Cardiac septum (tissue), 1 donor: ENCODE measurements at regions not wholly inside any gene's neighbourhood (a gene's known extent, or its start where the extent isn't known, plus 50 kb on each side); places are given as distances from the start of the nearest gene placed in this dataset.
"Not testable (repeated sequence)": the region's sequence is repeated elsewhere in the genome, so short reads cannot be mapped to it uniquely, and the experiment has no call there.

Experiments used
- DNase-seq: peaks from one replicate; pipeline ENCODE4 v3.0.0-alpha.2; 2020; ENCODE audit warnings: low spot score
- intact Hi-C: fragments of 100-400 bp; cut with DNase I; formaldehyde crosslinking; loops from one replicate; pipeline ENCODE4 v1.14.0; 2022
- donor health status: DM: no; HTN: no; CAD: no.

DNA sequence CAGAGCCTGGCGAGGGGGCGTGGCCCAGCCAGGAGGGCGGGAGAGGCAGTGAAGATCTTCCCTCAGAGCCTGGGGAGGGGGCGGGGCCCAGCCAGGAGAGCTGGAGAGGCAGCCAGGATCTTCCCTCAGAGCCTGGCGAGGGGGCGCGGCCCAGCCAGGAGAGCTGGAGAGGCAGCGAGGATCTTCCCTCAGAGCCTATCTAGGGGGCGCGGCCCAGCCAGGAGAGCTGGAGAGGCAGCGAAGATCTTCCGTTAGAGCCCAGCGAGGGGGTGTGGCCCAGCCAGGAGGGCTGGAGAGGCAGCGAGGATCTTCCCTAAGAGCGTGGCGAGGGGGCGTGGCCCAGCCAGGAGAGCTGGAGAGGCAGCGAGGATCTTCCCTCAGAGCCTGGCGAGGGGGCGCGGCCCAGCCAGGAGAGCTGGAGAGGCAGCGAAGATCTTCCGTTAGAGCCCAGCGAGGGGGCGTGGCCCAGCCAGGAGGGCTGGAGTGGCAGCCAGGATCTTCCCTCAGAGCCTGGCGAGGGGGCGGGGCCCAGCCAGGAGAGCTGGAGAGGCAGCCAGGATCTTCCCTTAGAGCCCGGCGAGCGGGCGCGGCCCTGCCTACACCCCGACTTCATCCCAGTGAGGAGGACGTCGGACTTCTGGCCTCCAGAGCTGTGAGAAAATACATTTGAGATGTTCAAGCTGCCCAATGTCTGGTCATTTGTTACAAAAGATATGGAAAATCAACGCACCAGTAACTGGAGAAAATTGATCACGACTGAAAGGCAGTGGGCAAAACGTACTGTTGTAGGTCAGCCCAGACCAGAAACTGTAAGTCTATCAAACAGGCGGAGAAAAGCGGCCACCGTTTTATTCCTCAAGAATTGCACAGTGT is 63.4 kb upstream of the TMEM18 start:
- intact Hi-C loops = loop anchor here (2.0 kb wide), 1 partner anchor 62 kb away; no protein-coding TSS in a partner anchor
- DNase-seq = peak; percentile 83

DNA sequence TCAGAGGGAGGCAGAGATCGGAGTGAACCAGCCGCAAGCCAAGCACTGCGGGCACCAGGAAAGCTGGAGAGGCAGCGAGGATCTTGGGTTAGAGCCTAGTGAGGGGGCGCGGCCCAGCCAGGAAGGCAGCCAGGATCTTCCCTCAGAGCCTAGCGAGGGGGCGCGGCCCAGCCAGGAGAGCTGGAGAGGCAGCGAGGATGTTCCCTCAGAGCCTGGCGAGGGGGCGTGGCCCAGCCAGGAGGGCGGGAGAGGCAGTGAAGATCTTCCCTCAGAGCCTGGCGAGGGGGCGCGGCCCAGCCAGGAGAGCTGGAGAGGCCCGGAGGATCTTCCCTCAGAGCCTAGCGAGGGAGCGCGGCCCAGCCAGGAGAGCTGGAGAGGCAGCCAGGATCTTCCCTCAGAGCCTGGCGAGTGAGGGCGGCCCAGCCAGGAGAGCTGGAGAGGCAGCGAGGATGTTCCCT is 62.7 kb upstream of the TMEM18 start:
- DNase-seq = not testable (repeated sequence)
- intact Hi-C loops = loop anchor here (2.0 kb wide), 1 partner anchor 61 kb away; no protein-coding TSS in a partner anchor

DNA sequence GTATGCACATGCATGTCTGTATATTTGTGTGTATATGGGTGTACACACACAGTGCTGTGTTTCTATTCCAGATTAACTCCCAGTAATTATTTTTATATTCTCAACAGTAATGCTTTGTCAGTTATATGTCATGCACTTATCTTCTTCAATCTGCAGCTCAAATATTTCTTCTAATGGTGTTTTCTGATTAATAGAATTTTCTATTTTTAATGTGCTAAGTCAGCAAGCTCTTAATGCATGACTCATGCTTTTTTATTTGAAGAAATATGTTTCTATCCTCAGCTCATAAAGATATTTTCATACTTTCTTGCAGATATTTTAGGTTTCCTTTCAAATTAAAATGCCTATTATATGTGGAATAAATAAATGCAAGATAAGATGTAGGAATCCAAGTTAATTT is 59.7 kb upstream of the TMEM18 start:
- intact Hi-C loops = no loop called here
- no peak for DNase-seq

DNA sequence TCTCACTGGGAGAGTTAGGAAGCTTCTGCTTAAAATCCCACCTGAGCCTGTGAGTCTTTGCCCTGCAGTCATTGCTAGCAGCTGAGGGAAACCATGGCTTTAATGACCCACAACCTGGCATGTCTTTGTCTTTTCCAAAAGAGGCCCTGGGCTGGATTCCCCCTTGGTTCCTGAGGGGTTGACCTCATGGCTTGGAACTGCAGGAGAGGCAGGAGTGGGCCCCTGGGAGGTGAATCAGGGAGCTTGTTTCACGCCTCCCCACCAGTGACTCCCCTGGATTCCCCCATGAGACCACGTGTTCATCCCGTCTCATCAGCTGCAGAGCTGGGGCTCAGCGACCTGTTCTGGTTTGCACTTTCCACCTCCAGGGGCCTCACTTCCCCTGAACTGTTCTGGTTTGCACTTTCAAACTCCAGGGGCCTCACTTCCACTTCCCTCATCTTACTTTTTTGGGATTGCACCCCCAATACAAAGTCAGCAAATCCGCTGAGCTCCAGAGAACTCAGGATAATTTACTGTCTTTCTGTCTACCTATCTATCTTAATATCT is 58.5 kb upstream of the TMEM18 start:
- intact Hi-C loops = no loop called here
- no peak for DNase-seq

DNA sequence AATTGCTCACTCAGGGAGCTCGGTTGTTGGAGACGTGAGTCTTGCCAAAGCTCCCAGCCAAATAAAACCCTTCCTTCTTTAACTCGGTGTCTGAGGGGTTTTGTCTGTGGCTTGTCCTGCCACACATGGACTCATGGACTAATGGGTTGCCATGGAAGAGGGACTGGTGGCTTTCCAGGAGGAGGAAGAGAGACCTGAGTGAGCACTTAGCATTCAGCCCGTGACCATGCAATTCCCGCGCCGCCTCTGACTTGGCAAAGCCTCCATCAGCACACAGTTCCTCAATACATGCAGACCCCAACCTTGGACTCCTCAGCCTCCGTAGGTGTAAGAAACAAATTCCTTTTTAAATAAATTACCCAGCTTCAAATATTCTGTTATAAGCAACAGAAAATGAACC is 57.3 kb upstream of the TMEM18 start:
- intact Hi-C loops = no loop called here

DNA sequence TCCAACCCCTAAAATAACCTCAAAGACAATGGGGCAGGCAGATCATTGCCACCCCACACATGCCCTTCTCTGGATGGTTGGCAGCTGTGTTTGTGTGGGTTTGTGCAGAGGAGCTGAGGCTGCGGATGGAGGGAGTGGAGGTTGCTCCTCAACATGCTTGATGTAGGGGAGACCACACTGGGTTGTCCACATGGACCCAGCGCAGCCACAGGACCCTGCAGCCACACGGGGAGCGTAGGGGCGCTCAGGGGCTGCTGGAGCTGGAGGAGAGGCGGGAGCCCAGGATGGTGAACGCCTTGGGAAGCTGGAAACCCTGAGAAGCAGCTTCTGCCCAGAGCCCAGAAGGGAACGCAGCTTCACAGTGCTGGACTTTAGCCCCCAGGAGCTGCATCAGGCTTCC is 56.3 kb upstream of the TMEM18 start:
- intact Hi-C loops = no loop called here
- DNase-seq = no peak

More for the DNA sequence above, 57.3 kb upstream of the TMEM18 start:
- no peak for DNase-seq

DNA sequence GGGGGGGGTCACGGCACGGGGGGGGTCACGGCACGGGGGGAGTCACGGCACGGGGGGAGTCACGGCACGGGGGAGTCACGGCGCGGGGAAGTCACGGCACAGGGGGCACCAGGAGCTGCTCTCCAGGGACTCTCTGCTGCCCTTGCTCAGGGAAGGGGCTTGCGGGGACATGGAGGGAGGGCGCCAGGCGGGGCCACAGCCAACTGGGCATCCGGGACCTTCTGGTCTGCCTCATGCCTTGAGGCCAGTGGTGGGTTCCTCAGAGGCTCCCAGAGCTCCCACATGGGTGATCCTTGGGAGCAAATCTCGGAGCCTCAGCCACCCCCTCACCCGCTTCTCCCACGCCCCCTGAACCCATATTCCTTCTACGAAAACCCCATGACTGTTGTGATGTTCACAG is 55.8 kb upstream of the TMEM18 start:
- no peak for DNase-seq
- intact Hi-C loops = no loop called here

DNA sequence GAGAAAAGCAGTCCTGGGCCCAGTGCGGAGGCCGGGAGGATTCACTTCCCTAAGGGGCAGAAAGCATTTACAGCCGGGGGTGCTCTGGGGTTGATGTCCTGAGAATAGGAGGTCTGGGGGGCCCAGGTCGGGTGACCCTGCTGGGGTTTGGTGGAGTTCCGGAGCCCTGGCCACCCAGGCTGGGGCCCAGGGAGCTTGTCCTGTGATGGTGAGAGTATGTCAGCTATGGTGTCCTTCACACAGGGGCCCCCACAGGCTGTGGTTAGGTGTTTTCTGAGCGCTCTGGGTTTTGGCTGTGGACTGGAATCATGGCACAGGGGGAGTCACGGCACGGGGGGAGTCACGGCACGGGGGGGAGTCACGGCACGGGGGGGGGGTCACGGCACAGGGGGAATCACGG is 54.5 kb upstream of the TMEM18 start:
- intact Hi-C loops = no loop called here

DNA sequence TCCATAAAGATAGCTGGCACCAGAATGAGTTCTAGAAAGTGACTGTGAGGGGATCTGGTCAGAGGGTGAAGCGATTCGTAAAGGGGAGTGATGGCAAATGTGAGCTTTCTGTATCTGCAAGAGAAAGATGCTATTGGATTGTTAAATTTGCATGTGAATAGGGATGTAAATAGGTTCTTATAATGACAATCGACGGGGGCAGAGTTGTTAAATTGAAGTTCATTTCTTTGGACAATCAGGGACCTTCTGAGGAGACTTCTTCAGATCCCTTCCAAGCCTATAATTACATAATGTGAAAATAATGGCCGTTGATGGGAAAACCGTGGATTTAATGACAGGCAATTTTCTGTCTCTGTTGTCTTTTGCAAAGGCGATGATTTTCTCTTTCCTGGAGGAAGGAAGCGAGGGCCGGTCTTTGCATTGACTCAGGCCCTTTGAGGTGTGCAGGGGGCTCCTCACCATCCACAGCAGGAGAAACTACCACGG is 52.2 kb upstream of the TMEM18 start:
- intact Hi-C loops = no loop called here
- DNase-seq = no peak

More for the DNA sequence above, 54.5 kb upstream of the TMEM18 start:
- DNase-seq = no peak

DNA sequence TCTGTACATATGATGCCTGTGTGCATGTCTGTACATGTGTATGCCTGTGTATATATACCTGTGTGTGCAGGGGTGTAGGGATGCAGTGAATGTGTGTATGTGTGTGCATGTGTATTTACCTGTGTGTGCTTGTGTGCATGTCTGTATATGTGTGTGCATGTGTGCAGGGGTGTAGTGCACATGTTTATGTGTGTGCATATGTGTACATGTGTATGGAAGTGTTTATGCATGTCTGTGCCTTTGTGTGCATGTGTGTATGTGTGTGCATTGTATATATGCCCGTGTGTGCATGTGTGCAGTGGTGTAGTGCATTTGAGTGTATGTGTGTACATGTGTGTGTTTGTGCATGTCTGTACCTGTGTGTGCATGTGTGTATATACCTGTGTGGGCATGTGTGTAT is 51.0 kb upstream of the TMEM18 start:
- intact Hi-C loops = no loop called here

DNA sequence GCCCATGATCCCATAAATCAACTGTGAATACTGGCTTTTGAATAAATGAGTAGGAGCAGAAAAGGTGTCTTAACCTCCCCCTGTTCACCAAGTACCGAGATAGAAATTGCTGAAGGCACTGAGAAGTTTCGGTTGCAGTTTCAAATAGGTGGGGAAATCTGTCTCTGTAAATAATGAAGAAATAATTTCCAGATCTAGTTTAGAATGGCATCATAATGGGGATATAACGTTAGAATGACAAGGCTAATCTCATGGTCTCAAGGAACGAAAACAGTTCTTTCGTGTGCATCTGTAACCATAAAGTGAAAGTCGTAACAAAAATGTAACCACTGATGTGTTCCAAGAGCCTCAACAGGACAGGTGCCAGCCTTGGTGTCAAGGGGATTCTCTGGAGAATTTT is 49.9 kb upstream of the TMEM18 start:
- intact Hi-C loops = no loop called here
- no peak for DNase-seq

More for the DNA sequence above, 51.0 kb upstream of the TMEM18 start:
- no peak for DNase-seq
